ACHN (cell line): ENCODE measurements at regions not wholly inside any gene's neighbourhood (a gene's known extent, or its start where the extent isn't known, plus 50 kb on each side); places are given as distances from the start of the nearest gene placed in this dataset.
A peak's percentile ranks its signal among the peaks of the same experiment; 100 is the strongest.

Experiments used
- DNase-seq: peaks from one replicate; pipeline ENCODE4 v3.0.0-alpha.2; 2015
- in situ Hi-C: cut with HindIII; loops from 2 replicates; pipeline ENCODE4 v1.10.0; 2017; ENCODE audit warnings: low sequenced_read_pairs, low pct_ligation_motif_present, low pct_unique_long_range_greater_than_20kb

GRCh38 chr3:109743981-109744380 is 406.6 kb upstream of the DPPA4 start:
- in situ Hi-C loops, result no loop called here
- DNase-seq, result no peak

DNA sequence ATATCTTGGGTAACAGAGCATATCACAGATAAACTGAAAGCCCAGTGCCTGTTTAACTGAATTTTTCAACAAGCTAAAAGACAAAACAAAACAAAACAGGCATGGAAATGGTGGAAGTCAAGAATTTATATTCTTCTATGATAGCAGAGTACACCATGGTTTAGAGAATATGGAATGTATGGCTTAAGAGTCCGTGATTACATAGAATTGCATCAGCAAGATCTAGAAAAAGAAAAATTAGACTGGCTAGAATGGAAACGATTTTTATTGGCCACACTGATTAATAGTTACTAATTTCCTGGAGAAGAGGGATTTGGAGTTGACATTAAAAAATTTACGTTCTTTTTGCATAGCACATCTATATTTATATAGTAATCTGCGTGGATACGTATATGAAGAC is 435.2 kb upstream of the DPPA4 start:
- in situ Hi-C loops, result no loop called here
- DNase-seq, result no peak

GRCh38 chr3:109774108-109774507 is 436.8 kb upstream of the DPPA4 start:
- no peak for DNase-seq
- in situ Hi-C loops, result no loop called here

DNA sequence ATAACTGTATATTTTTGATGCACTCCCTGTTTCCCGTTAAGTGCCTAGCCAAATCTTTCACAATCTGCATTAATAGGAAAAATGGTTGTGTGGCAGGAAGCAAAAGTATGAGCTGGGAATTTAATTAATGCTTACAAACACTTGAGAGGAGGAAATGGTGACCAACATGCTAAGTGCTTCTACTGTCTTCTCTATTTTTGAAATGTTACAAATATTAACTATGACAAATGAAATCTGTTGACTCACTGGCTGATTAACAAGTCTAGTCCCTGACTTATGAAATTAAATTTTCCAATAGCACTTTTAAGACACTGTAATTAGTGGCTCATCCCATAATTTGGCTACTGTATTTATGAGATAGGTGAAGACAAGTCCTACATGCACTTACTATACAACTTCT is 446.9 kb upstream of the DPPA4 start:
- in situ Hi-C loops, result no loop called here
- DNase-seq, result no peak

- no peak for DNase-seq
- in situ Hi-C loops, result no loop called here
Measured at GRCh38 chr3:109784852-109785631, 447.7 kb upstream of the DPPA4 start.

- DNase-seq, result peak; percentile 13
- in situ Hi-C loops, result no loop called here
Measured at GRCh38 chr3:109803274-109803673, 465.9 kb upstream of the DPPA4 start.

GRCh38 chr3:109804697-109805096 is 467.4 kb upstream of the DPPA4 start:
- in situ Hi-C loops, result no loop called here
- DNase-seq, result no peak

DNA sequence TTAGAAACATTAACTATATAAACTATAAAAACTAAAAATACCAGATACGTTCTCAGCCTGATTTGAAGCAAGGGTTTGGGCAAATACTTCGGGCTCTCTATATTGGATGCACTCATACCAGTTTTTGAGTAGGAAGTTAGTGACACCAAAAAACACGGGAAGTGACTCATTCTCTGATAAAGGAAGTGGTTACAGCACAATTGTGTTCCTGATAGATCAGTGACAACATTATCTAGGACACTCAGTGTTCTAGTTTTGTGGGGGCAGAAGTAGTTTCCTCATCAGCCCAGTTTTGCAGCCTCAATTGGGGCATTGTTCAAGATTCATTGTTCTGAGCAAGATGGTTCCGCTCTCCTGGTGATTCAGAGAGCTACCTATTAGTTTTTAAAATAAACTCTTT is 469.6 kb upstream of the DPPA4 start:
- in situ Hi-C loops, result no loop called here
- DNase-seq, result no peak

DNA sequence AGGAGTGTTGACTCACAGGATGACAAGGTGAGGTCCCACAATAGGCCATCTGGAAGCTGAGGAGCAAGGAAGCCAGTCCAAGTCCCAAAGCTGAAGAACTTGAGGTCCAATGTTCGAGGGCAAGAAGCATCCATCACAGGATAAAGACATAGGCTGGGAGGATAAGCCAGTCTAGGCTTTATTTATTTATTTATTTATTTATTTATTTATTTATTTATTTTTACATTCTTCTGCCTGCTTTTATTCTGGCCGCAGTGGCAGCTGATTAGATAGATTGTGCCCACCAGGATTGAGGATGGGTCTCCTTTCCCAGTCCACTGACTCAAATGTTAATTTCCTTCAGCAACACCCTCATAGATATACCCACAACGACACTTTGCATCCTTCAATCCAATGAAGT is 472.2 kb upstream of the DPPA4 start:
- DNase-seq, result no peak
- in situ Hi-C loops, result no loop called here

- no peak for DNase-seq
- in situ Hi-C loops, result no loop called here
Measured at GRCh38 chr3:109818081-109818480, 480.7 kb upstream of the DPPA4 start.

- in situ Hi-C loops, result no loop called here
- no peak for DNase-seq
Measured at GRCh38 chr3:109819734-109820133, 482.4 kb upstream of the DPPA4 start.

- DNase-seq, result no peak
- in situ Hi-C loops, result no loop called here
Measured at GRCh38 chr3:109825971-109826810, 488.8 kb upstream of the DPPA4 start.

DNA sequence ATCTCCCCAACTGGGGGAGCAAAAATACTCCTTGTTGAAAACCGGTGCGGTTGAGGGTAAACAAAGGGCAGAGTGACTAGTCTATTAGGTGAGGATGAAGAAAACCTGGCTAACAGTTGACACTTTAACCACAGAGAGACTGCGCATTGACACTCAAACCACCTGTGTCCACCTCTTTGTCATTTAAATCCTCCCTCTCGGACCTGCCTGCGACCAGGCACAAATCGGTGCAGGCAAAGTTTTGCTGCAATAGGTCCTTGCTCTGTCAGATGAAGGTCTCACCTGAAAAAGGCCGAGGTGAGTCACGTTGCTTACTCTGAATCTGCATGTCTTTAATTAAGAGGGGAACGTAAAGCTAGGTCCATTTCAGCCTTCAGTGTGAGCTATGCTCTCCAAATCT is 494.1 kb upstream of the DPPA4 start:
- no peak for DNase-seq
- in situ Hi-C loops, result no loop called here

DNA sequence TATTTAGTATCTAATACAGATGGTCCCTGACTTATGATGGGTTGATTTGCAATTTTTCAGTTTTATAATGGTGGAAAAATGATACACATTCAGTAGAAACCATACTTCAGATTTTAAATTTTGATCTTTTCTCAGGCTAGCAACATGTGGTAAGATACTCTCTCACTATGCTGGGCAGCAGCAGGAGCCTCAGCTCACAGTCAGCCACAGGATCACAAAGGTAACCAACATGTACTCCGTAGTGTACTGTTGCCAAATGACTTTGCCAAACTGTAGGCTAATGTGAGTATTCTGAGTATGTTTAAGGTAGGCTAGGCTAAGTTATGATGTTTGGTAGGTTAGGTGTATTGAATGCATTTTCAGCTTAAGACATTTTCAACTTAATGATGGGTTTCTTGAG is 498.6 kb upstream of the DPPA4 start:
- DNase-seq, result no peak
- in situ Hi-C loops, result no loop called here

- no peak for DNase-seq
- in situ Hi-C loops, result no loop called here
Measured at GRCh38 chr3:109851854-109852253, 514.5 kb upstream of the DPPA4 start.

DNA sequence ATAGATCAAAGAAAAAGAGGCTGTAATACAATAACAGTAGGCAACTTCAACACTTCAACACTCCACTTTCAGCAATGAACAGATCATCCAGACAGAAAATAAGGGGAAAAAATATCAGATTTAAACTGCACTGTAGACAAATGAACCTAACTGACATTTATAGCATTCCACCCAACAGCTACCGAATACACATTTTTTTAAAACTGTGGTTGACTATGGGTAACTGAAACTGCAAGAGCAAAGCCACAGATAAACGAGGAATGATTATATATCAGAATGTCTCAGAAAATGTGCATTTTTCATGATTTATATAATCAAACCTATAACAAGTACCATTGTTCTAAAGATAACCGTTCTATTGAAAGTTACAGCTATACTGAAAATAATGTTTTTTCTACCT is 514.9 kb upstream of the DPPA4 start:
- no peak for DNase-seq
- in situ Hi-C loops, result no loop called here

DNA sequence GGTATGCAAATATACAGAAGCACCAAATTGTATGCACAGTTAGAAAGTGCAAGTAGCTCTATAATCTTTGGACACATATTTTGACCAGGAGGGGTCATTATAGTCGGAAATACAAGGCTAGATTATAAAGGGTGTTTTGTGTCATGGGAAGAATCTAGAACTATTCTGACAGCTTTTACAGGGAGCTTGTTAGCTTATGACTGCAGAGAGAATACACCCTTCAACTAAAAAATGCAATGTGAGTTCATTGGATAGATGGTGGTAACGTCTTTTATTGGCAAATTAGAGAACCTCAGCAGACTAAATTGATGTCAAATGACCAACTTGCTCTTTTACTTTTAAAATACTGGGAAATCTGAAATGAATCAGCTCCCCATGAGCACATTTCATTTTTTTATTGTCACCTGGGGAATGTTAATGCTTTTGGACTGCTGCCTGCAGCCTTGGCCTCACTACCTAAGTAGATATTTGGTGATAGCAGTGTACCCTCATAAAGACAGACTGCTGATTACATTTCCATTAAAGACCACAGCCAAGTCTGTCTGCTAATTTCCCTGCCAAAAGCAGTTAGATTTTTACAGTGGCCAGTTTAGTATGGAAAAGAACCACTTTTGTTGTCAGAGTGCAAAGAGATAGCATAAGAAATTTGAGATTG is 515.9 kb upstream of the DPPA4 start:
- DNase-seq, result no peak
- in situ Hi-C loops, result no loop called here

DNA sequence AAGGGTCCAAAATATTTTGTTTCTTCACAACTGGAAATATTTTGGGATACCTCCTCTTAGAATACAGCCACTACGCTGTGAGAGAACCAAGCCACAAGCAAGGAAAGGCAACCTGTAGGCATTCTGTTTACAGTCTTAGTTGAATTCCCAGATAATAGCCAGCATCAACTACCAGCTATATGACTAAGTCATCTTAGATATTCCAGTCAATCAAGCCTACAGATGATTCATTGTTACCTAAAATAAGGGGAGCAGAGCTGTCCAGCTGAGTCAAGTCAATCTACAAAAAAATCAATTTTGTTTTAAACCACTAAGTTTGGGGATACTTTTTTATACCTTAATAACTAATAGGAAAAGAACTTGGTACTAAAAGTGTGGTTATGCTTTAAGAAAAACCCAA is 526.4 kb upstream of the DPPA4 start:
- no peak for DNase-seq
- in situ Hi-C loops, result no loop called here

DNA sequence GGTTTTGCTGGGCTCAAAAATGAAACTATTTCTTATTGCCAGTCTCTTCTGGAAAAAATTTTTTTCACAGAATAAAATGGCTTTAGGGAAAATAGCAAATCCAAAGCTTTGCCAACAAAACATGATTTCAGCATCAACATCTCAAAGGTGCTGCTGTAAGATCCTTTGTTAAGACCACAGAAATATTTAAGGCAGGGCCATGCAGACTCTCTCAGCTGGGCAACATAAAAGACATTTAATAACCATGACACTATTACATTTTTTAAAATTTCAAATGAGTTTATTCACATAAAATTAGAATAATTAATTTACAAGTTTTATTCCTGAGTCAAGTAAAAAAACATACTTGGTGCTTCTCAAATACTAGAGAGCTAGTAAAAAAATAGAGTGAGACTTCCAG is 527.1 kb upstream of the DPPA4 start:
- in situ Hi-C loops, result no loop called here
- DNase-seq, result no peak

GRCh38 chr3:109869586-109869985 is 532.2 kb upstream of the DPPA4 start:
- no peak for DNase-seq
- in situ Hi-C loops, result no loop called here
